Stimulated activated CD4-positive, alpha-beta T cell treated with anti-CD3 and anti-CD28 coated beads, Interleukin-4, amount 100 ng/mL, for 48 hours (primary cell): ENCODE measurements at regions not wholly inside any gene's neighbourhood (a gene's known extent, or its start where the extent isn't known, plus 50 kb on each side); places are given as distances from the start of the nearest gene placed in this dataset.

Experiments used
- DNase-seq, 2 donors: peaks; one replicate each; pipeline ENCODE4 v3.0.0-alpha.2; 2020; ENCODE audit warnings: low read depth in 2 of 2

DNA sequence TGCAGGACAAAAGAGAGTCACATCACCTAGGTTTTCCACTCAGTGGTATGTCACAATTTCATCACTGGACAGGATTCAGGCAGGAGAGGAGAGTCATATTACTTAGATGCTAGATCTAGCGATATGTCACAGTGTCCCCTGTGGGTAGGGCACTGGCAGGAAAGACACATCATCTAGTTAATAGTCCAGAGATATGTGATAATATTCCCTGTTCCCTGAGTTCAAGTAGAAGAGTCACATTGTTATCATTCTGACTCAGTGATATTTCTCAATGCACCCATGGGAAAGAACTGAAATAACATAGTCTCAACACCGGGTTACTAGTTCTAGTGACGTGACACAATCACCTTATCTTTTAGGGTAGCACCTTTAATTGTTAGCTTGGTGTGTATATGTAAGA is 944.0 kb upstream of the TSPY4 start:
- DNase-seq = no peak

DNA sequence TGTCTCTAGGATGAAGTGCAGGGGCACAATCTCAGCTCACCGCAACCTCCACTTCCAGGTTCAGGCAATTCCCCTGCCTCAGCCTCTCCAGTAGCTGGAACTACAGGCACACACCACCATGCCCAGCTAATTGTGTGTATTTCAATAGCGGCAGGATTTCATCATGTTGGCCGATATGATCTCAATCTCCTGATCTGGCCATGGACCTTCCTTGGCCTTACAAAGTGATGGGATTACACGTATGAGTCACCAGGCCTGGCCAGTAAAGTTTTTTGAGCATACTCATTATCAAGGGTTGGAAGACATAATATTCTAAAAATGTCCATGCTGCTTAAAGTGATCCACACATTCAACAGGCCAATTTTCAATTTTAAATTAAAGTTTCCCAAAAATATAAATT is 914.4 kb upstream of the TSPY4 start:
- DNase-seq = no peak

DNA sequence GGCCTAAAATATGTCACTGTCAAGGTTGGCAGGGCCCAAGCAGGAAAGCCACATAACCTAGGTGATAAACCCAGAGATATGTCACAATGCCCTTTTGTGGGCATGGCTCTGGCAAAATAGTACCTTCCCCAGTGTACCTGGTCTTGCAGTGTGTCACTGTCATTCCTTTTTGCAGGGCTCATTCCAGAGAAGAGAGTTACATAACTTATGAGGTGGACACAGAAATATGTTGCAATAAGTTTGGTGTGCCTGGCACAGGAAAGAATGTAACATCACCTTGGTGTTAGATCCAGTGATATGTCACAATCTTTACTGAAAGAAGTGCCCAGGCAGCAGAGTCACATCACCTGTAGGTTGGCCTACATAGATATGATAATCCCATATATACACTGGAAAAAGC is 910.8 kb upstream of the TSPY4 start:
- no peak for DNase-seq

DNA sequence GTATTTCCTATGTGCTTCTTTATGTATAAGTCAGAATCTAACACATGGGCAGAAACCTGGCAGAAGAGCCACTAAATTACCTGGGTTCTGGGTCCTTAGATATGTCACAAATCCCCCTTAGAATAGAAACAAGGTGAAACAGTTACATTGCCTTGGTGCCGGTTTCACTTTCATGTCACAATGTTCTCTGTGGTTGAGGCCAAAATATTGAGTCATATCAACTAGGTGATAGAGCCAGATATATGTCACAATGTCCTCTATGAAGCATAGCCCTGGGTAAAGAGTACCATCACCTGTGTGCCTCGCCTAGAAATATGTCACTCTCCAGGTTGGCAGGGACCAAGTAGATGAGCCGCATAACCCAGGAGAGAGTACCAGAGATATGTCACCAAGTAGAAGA is 899.8 kb upstream of the TSPY4 start:
- DNase-seq = no peak

DNA sequence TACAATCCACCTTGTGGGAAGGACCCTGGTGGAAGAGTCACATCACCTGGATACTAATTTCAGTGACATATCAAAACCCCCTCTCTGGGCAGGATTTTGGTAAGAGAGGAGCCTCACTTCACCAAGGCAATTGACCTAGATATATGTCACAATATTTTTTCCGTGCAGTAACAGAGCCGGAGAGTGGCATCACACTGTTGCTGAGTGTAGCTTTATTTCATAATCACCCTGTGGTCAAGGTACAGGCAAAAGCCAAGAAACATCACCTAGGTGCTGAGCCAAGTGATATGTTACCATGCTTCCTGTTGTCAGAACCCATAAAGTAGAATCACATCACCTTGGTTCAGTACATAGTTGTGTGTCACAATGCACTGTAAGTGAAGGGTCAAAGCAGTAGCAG is 895.2 kb upstream of the TSPY4 start:
- no peak for DNase-seq

DNA sequence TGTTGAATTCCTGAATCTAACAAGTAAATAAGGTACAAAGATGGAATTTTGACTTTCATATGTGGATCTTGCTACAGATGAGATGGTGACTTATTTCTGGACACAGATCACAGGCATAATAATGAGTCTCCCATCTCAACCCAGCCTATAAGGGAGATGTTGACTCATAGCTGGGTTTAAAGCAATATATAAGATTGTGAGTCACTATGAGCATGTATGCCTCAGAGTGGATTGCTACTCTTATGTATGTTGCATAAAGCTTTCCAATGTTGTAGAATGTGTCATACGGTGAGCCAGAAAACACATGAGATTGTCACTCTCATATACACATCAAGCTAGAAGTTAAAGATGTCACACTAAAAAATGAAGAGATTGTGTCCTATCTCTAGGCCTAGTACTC is 884.3 kb upstream of the TSPY4 start:
- no peak for DNase-seq

DNA sequence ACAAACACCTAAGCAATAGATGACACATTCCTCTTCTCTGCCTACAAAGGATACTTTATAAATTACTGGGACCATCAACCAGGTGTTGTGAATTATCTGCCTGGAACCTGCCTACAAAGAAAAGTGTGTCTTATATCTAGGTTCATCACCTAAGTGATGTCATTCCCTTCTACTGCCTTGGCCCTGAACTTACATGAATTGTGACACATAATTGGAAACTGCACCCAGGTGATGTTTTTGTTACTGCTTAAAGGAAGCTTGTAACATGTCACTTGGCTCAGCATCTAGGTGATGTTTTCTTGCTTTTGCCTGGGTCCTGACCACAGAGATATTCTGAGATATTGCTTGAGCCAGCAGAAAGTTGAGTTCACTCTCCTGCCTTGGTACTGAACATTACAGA is 870.5 kb upstream of the TSPY4 start:
- no peak for DNase-seq

DNA sequence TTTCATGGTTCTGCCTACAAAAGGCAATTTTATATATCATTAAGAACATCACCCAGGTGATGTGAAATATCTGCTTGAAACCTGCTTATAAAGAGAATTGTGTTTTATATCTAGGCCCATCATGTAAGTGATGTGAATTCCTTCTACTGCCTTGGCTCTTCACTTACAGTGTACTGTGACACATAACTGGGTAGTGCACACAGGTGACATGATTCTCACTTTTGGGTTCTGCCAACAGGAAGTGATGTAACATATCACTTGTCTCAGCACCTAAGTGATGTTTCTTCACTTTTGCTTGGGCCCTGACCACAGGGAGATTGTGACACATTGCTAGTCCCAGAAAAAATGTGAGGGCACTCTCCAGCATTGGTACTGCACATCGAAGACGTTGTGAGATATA is 867.0 kb upstream of the TSPY4 start:
- no peak for DNase-seq

DNA sequence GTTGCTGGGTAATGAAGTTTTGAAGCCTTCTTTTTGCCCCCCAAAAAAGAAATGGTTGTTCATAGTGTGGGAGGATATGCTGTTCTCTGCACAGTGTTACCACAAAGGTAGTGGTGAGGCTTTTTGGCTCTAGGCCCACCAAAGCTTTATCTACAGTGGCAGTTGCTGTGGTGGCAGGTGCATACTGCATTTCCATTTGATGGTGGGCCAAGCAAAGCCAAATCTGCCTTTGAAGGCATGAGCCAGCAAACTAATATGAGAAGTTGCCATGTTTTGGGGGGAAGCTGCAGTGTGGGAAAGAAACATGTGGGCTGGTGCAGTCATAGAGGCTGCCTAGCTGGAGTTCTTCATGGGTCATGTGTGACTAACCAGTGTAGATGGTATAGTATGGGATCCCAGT is 858.1 kb upstream of the TSPY4 start:
- no peak for DNase-seq

DNA sequence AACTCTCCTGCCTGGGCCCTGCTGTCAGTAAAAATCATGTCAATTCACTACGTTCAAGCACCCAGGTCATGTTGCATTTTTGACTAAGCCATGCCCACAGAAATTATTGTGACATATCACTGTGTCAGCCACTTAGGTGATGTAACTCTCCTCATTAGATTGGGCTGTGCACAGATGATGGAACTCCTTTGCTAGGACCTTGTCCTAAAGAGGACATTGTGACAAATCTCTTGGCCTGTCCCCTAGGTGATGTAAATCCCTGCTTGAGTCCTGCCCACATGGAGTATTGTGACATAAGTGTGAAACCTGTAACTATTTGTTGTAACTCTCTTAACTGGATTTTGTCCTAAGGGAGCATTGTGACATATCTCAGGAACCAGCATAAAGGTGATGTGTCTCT is 848.3 kb upstream of the TSPY4 start:
- DNase-seq = no peak

DNA sequence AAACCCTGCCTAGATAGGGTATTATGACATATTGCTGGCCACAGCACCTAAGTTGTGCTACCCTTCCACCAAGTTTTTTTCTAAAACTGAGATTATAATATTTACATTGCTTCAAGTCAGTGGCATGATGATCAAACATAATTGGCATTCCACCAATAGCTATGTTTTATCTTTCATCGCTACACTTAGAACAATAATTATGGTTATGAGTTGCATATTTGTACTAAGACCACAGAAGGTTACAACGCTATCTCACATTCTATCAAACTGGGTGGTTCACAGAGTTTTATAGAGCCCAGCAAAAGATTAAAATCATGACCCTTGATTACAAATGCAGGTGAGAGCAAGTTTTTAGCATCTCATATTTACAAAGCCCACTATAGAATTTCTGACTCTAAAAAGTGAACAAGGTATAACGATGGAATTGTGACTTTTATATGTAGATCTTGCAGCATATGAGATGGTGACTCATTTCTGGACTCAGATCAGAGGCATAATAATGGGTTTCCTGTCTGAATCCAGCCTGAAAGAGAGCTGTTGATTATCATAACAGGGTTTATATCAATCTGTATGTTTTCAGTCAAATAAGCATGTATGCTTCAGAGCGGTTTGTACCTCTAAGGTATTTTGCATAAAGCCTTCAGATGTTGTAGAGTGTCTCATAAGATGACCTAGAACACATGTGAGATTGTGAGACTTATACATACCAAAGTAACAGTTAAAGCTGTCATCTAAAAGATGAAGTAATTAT is 847.2 kb upstream of the TSPY4 start:
- DNase-seq = no peak

DNA sequence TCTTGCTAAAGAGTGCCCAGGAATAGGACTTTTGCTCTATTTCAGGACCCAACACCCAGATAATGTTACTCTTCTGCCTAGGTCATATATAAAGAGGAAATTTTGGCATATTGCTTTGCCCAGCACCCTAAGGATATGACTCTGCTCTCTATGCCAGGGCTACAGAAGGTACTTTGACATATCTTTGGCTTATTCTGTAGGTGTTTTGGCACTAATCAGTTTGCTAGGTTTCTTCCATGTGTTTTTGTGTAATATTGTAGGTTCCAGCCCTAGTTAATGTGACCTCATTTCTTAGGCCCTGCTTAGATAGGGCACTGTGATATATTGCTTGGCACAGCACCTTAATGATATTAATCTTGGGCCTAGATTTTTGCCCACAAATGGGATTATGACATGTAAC is 842.9 kb upstream of the TSPY4 start:
- no peak for DNase-seq

DNA sequence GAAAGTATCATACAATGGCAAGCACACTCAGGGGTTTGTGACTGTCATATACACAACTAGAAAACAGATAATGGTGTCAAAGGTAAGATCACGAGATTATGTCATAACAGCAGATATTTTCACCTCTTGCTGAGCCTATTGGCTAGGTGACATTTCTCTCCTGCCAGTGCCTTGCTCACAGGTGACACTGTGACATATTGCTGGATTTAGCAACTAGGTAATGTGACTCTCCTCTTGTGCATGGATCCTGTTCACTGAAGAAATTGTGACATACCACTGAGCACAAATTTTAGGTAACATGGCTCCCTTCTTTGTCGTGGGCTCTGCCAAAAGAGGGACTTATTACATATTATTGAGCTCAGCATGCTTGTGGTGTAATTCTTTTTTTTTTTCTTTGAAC is 842.0 kb upstream of the TSPY4 start:
- DNase-seq = no peak

DNA sequence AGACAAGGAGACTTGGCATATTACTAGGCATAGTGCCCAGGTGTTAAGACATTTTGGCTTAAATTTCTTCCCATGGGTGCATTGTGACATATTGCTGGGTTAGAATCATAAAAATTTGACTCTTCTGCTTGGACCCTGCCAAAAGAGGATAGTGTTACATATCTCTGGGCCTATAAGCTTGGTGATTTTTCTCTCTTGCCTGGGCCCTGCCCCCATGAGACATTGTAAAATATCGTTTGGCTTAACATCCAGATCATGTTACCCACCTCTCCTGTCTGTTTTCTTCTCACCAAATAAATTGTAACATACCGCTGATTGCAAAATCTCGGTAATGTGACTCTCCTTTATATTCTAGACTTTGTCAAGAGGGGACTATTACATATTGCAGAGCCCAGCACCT is 836.4 kb upstream of the TSPY4 start:
- no peak for DNase-seq

DNA sequence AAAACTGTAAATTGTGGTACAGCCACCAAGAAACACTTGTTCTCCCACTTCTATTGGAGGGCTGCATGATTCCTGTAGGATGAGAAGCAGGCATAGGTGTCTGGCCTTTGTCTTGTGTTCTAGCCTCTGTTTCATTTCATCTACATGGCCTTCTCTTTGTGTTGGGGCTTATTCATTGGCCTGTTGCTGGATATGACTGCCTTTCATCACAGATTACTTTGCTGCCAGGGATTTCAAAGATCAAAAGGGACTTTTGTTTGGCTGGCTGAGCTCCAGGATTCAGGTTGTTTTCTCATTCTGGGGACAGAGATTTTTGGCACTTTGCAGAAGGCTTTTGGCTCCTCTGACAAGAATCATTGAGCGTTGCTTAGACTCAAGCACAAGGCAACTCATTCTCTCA is 803.8 kb upstream of the TSPY4 start:
- no peak for DNase-seq

DNA sequence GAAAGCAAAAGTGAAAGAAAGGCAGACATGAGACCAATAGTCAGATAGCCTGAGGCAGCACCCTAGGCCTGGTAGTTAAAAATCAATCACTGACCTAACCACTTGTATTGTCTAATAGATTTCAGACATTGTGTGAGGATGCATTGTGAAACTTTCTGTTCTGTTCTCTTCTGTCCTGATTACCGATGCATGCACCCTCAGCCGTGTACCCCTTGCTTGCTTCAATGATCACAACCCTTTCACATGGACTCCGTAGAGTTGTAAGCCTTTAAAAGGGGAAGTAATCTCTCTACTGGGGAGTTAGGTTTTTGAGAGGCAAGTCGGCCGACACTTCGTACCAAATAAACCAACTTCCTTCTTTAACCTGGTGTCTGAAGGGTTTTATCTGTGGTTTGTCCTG is 801.6 kb upstream of the TSPY4 start:
- DNase-seq = no peak

DNA sequence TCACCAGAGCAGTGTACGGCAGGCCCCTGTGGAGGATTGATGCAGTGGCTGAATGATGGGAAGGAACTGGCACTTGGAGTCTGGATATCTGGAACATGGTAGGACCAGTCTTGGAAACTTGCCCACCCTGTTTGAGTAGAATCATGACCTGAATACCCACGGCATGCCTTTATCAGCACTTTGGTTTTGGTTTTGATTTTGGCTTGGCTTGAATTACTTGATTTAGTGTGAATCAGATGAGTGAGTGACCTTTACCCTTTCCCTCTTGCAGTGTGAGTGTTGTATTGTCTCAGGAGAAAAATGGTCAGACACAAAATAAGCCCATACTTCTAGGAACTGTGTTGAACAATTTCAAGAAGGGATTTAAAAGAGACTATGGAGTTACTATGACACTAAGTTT is 801.0 kb upstream of the TSPY4 start:
- no peak for DNase-seq

DNA sequence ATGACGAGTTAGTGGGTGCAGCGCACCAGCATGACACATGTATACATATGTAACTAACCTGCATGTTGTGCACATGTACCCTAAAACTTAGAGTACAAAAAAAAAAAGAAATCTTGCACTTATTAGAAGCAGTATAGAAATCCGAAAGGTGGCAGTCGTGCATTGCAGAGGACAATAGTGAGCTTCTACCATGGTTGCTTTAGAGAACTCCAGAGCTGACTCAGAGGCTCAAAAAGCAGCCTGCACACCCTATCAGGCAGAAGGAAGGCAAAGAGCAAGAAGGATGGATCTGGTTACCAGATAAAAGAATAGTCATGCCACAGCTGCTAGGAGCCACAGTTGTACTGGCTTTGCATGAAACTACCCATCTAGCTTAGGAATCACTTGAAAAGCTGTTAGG is 796.0 kb upstream of the TSPY4 start:
- no peak for DNase-seq

DNA sequence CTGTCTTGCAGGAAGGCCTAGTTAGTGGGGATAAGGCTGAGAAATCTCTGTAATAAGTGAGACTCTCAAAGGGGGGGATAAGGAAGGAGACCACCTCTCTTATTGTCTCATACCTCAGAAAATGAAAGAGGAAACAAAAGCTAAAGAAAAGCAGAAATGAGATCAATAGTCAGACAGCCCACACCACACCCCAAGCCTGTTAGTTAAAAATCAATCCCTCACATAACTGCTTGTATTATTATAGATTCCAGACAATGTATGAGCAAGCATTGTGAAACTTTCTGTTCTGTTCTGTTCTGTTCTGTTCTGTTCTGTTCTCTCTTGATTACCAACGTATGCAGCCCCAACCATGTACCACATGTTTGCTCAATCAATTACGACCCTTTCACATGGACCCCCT is 792.5 kb upstream of the TSPY4 start:
- no peak for DNase-seq

DNA sequence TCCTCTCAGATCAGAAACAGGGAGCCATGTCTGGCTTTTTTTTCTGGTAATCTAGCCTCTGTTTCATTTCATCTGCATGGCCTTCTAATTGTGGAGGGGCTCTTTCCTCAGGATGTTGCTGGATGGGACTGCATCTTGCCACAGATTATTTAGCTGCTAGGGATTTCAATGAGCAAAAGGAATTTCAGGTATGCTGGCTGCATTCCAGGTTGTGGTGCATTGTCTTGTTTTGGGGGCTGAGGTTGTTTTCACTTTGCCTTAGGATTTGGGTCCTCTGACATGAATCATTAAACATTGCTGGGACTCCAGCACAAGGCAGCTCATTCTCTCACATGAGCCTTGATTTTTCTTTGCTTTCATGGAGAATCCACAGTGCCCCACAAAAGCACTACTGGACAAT is 789.3 kb upstream of the TSPY4 start:
- no peak for DNase-seq

DNA sequence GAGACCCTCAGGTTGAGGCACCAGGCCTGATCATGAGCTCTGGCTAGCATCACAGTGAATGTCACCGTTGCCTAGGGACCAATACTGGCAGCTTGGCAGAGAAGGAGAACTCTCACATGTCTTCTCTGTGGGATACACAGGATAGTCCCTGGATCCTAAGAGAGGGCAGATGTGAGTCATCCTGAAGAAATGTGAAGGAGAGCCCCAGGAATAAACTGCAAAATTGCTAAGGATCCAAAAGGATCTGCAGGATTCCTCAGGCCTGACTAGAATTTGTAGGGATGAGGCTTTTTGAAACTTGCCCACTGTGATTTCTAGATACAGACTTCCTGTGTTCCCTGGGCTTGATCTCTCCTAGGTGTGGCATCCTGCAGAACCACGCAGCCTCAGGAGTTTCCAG is 785.9 kb upstream of the TSPY4 start:
- DNase-seq = no peak

DNA sequence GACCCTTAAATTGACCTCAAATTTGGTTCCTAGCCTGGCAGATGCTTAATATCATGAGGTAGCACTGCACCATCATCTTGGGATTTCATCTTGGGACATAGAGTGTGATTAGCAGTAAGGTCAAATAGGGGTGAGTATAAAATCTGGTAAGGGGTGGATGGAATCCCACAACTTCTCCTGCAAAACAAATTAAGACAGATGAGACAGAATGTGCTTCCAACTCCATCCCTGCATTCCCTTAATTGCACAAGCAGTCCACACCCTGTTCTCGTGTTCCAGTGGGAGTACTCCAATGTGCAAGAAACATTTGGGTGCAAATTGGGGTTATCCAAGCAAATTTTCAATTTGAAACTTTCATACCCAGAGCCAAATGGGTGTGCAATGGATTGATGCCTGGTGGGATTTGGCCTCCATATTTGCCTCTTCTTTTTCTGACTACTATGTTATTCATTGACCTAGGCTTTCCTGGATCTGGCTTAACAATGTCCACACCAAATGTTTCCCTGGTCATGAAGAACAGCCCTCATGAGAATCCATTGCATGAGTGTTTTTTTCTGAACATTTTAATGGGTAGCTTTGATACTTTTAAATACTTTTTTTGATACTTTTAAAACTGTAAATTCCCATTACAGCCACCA is 785.0 kb upstream of the TSPY4 start:
- DNase-seq = no peak

DNA sequence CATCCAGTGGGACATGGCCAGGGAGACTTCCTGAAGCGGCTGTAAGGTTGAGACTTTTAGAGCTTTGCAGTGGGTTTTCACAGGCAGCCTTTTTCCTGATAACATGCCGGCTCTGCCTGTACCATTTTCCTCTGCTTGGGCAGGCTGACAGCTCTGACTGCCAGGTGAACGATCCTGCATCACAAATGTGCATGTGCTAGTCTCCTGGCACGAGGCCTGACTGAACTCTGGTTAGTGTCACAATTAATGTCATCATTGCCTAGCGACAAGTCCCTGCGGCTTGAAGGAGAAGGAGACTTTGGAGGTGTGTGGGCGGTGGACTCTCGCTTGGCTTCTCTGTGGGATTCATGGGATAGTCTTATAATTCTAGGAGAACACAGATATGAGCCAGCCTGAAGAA is 783.6 kb upstream of the TSPY4 start:
- DNase-seq = no peak

DNA sequence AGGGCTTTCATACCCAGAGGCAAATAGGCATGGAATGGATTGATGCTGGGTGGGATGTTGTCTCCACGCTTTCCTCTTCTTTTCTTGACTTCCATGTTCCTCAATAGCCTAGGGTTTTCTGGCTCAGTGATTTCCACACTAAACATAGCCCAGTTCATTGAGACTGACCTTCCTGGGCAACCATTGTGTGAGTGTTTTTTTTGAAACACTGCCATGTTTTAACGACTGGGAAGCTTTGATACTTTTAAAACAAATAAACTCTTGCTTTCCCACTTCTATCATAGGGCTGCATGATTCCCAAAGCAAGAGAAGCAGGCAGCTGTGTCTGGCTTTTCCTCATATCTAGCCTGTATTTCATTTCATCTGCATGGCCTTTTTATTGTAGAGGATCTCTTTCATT is 775.9 kb upstream of the TSPY4 start:
- no peak for DNase-seq
